Subcutaneous abdominal adipose tissue (tissue), 5 donors: ENCODE measurements at regions not wholly inside any gene's neighbourhood (a gene's known extent, or its start where the extent isn't known, plus 50 kb on each side); places are given as distances from the start of the nearest gene placed in this dataset.

Experiments used
- H3K27ac ChIP-seq: one replicate; pipeline ENCODE4 v1.7.0; 2013; ENCODE audit warnings: low read depth, mild to moderate bottlenecking, inconsistent platforms, low read length, moderate library complexity
- H3K27me3 ChIP-seq, 5 donors: one replicate each; pipeline ENCODE4 v1.7.0; 2013; ENCODE audit warnings: low read length in 5 of 5, inconsistent platforms in 1 of 5; ENCODE audit not compliant: control insufficient read depth in 5 of 5, insufficient read depth in 4 of 5
- H3K36me3 ChIP-seq, 5 donors: one replicate each; pipeline ENCODE4 v1.7.0; 2013; ENCODE audit warnings: low read length in 5 of 5; ENCODE audit not compliant: control insufficient read depth in 5 of 5, insufficient read depth in 5 of 5
- H3K4me1 ChIP-seq, 5 donors: one replicate each; pipeline ENCODE4 v1.7.0; 2013; ENCODE audit warnings: low read length in 5 of 5, mild to moderate bottlenecking in 3 of 5, moderate library complexity in 1 of 5; ENCODE audit not compliant: control insufficient read depth in 5 of 5, insufficient read depth in 5 of 5
- H3K4me3 ChIP-seq, 5 donors: one replicate each; pipeline ENCODE4 v1.7.0; 2013; ENCODE audit warnings: low read length in 5 of 5, low read depth in 1 of 5
- H3K9ac ChIP-seq, 5 donors: one replicate each; pipeline ENCODE4 v1.7.0; 2013; ENCODE audit warnings: low read length in 5 of 5, mild to moderate bottlenecking in 4 of 5, moderate library complexity in 3 of 5
- H3K9me3 ChIP-seq, 5 donors: one replicate each; pipeline ENCODE4 v1.7.0; 2013; ENCODE audit warnings: low read length in 5 of 5; ENCODE audit not compliant: control insufficient read depth in 5 of 5
- donor health status: healthy.
- donor health status: healthy.
- donor health status: healthy.
- donor health status: healthy.
- donor health status: healthy.

GRCh38 chr6:3524456-3524855 lies 67.6 kb upstream of the SLC22A23 start:
- no peak overlapping the region for H3K27ac ChIP-seq
- H3K9me3 ChIP-seq: peaks cover 0 to 5% (median 2%) of the 10 kb centered on the region in 5 donors
- no peaks in the 10 kb centered on the region for H3K36me3 ChIP-seq
- no peak overlapping the region for H3K9ac ChIP-seq
- no peaks in the 10 kb centered on the region for H3K27me3 ChIP-seq
- H3K4me3 ChIP-seq: no peak overlapping the region
- no peaks in the 10 kb centered on the region for H3K4me1 ChIP-seq

GRCh38 chr6:3523966-3524365 lies 67.1 kb upstream of the SLC22A23 start:
- Histone ChIP-seq H3K4me1 (no peaks in the 10 kb centered on the region), H3K9me3 (peaks cover 0 to 5% (median 2%) of the 10 kb centered on the region in 5 donors), H3K9ac (no peak overlapping the region), H3K27me3 (no peaks in the 10 kb centered on the region), H3K27ac (no peak overlapping the region), H3K36me3 (no peaks in the 10 kb centered on the region), H3K4me3 (no peak overlapping the region)

- Histone ChIP-seq H3K4me3 (no peak overlapping the region), H3K9ac (no peak overlapping the region), H3K27ac (no peak overlapping the region), H3K4me1 (peaks cover 0 to 7% (median 2%) of the 10 kb centered on the region in 5 donors), H3K36me3 (no peaks in the 10 kb centered on the region), H3K27me3 (no peaks in the 10 kb centered on the region), H3K9me3 (peaks cover 0 to 5% (median 2%) of the 10 kb centered on the region in 5 donors)
Measured at GRCh38 chr6:3523271-3523670, 66.4 kb upstream of the SLC22A23 start.

GRCh38 chr6:3522561-3523260 lies 65.9 kb upstream of the SLC22A23 start:
- Histone ChIP-seq H3K9ac (no peak overlapping the region), H3K4me1 (peaks cover 0 to 10% (median 5%) of the 10 kb centered on the region in 5 donors), H3K36me3 (no peaks in the 10 kb centered on the region), H3K9me3 (peaks cover 0 to 5% (median 2%) of the 10 kb centered on the region in 5 donors), H3K27ac (no peak overlapping the region), H3K27me3 (no peaks in the 10 kb centered on the region), H3K4me3 (no peak overlapping the region)

- Histone ChIP-seq H3K27ac (no peak overlapping the region), H3K27me3 (no peaks in the 10 kb centered on the region), H3K4me1 (peaks cover 0 to 11% (median 8%) of the 10 kb centered on the region in 5 donors), H3K36me3 (no peaks in the 10 kb centered on the region), H3K9ac (no peak overlapping the region), H3K9me3 (peaks cover 0 to 5% (median 2%) of the 10 kb centered on the region in 5 donors), H3K4me3 (no peak overlapping the region)
Measured at GRCh38 chr6:3520281-3521230, 63.7 kb upstream of the SLC22A23 start.

GRCh38 chr6:3518356-3519190 lies 61.7 kb upstream of the SLC22A23 start:
- Histone ChIP-seq H3K9ac (no peak overlapping the region), H3K27me3 (no peaks in the 10 kb centered on the region), H3K4me1 (peaks cover 0 to 11% (median 8%) of the 10 kb centered on the region in 5 donors), H3K9me3 (peaks cover 0 to 5% (median 2%) of the 10 kb centered on the region in 5 donors), H3K36me3 (no peaks in the 10 kb centered on the region), H3K27ac (no peak overlapping the region), H3K4me3 (no peak overlapping the region)

GRCh38 chr6:3517350-3517749 lies 60.5 kb upstream of the SLC22A23 start:
- Histone ChIP-seq H3K27me3 (no peaks in the 10 kb centered on the region), H3K9ac (no peak overlapping the region), H3K9me3 (peaks cover 0 to 5% (median 2%) of the 10 kb centered on the region in 5 donors), H3K27ac (no peak overlapping the region), H3K36me3 (no peaks in the 10 kb centered on the region), H3K4me3 (no peak overlapping the region), H3K4me1 (peaks cover 0 to 11% (median 8%) of the 10 kb centered on the region in 5 donors)

GRCh38 chr6:3516092-3516491 lies 59.2 kb upstream of the SLC22A23 start:
- no peak overlapping the region for H3K27ac ChIP-seq
- H3K4me1 ChIP-seq: peaks cover 0 to 17% (median 13%) of the 10 kb centered on the region in 5 donors
- peaks cover 0 to 5% (median 2%) of the 10 kb centered on the region in 5 donors for H3K9me3 ChIP-seq
- H3K4me3 ChIP-seq: no peak overlapping the region
- no peaks in the 10 kb centered on the region for H3K27me3 ChIP-seq
- H3K9ac ChIP-seq: no peak overlapping the region
- no peaks in the 10 kb centered on the region for H3K36me3 ChIP-seq

- no peak overlapping the region for H3K27ac ChIP-seq
- no peak overlapping the region for H3K4me3 ChIP-seq
- H3K9me3 ChIP-seq: peaks cover 0 to 5% (median 2%) of the 10 kb centered on the region in 5 donors
- H3K9ac ChIP-seq: no peak overlapping the region
- no peaks in the 10 kb centered on the region for H3K27me3 ChIP-seq
- peaks cover 0 to 17% (median 13%) of the 10 kb centered on the region in 5 donors for H3K4me1 ChIP-seq
- H3K36me3 ChIP-seq: no peaks in the 10 kb centered on the region
Measured at GRCh38 chr6:3515669-3516068, 58.8 kb upstream of the SLC22A23 start.
